GM23338 (cell line): ENCODE measurements at regions not wholly inside any gene's neighbourhood (a gene's known extent, or its start where the extent isn't known, plus 50 kb on each side); places are given as distances from the start of the nearest gene placed in this dataset.

ENCODE experiments used
- ATAC-seq: fragments of 200-7000 bp; cut with Tn5 transposase; 3 replicates; pipeline ENCODE4 v1.9.1; 2020
- DNase-seq: peaks from one replicate; pipeline ENCODE4 v3.0.0-alpha.2; 2015; ENCODE audit warnings: low spot score
- H2AFZ ChIP-seq: fragments of 200-600 bp; sonication (generic); 2 replicates; pipeline ENCODE4 v1.8.0; 2016; ENCODE audit warnings: antibody characterized with exemption, mild to moderate bottlenecking, moderate library complexity
- H3F3A ChIP-seq: fragments of 200-600 bp; sonication (generic); replicated peaks from 2 replicates; pipeline ENCODE4 v1.8.0; 2017; ENCODE audit warnings: antibody characterized with exemption, mixed run types, low read depth
- H3K27ac ChIP-seq: fragments of 200-600 bp; sonication (generic); 2 replicates; pipeline ENCODE4 v1.6.1; 2016; ENCODE audit warnings: low read depth
- H3K27me3 ChIP-seq: fragments of 200-600 bp; sonication (generic); 2 replicates; pipeline ENCODE4 v1.8.0; 2016; ENCODE audit warnings: mild to moderate bottlenecking, mixed run types, moderate library complexity; ENCODE audit not compliant: insufficient read depth
- H3K36me3 ChIP-seq: fragments of 200-600 bp; sonication (generic); 2 replicates; pipeline ENCODE4 v1.8.0; 2016; ENCODE audit warnings: mild to moderate bottlenecking; ENCODE audit not compliant: insufficient read depth
- H3K4me1 ChIP-seq: fragments of 200-600 bp; sonication (generic); 2 replicates; pipeline ENCODE4 v1.8.0; 2016; ENCODE audit warnings: mild to moderate bottlenecking, moderate library complexity; ENCODE audit not compliant: insufficient read depth
- H3K4me2 ChIP-seq: fragments of 200-600 bp; sonication (generic); 2 replicates; pipeline ENCODE4 v1.7.1; 2017; ENCODE audit warnings: mixed run types
- H3K4me3 ChIP-seq: fragments of 200-600 bp; sonication (generic); 2 replicates; pipeline ENCODE4 v1.6.1; 2016; ENCODE audit warnings: mixed run types
- H3K79me2 ChIP-seq: fragments of 200-600 bp; sonication (generic); replicated peaks from 2 replicates; pipeline ENCODE4 v1.8.0; 2017; ENCODE audit warnings: mild to moderate bottlenecking; ENCODE audit not compliant: insufficient read depth
- H3K9me2 ChIP-seq: fragments of 200-600 bp; sonication (generic); 2 replicates; pipeline ENCODE4 v1.8.0; 2017; ENCODE audit not compliant: insufficient read depth
- H4K20me1 ChIP-seq: fragments of 200-600 bp; sonication (generic); replicated peaks from 2 replicates; pipeline ENCODE4 v1.8.0; 2017; ENCODE audit warnings: mild to moderate bottlenecking; ENCODE audit not compliant: insufficient read depth
- H3K27ac Mint-ChIP-seq: 2 replicates; pipeline ENCODE4 v1.8.0; 2020; ENCODE audit warnings: inconsistent platforms, mild to moderate bottlenecking, moderate library complexity, mixed read lengths
- H3K27me3 Mint-ChIP-seq: 3 replicates; pipeline ENCODE4 v1.8.0; 2022; ENCODE audit warnings: low read depth, mild to moderate bottlenecking, moderate library complexity, mixed read lengths, inconsistent platforms; ENCODE audit not compliant: insufficient read depth, poor library complexity
- H3K36me3 Mint-ChIP-seq: 3 replicates; pipeline ENCODE4 v1.8.0; 2021; ENCODE audit warnings: low read depth, mild to moderate bottlenecking, inconsistent platforms, moderate library complexity, mixed read lengths
- H3K4me1 Mint-ChIP-seq: 3 replicates; pipeline ENCODE4 v1.8.0; 2020; ENCODE audit warnings: mild to moderate bottlenecking, inconsistent platforms, mixed read lengths
- H3K4me3 Mint-ChIP-seq: 3 replicates; pipeline ENCODE4 v1.8.0; 2021; ENCODE audit warnings: moderate library complexity, mild to moderate bottlenecking, inconsistent platforms, mixed read lengths
- H3K9me3 Mint-ChIP-seq: 3 replicates; pipeline ENCODE4 v1.8.0; 2020; ENCODE audit warnings: moderate library complexity, mild to moderate bottlenecking, inconsistent platforms, mixed read lengths
- CREB1 ChIP-seq: fragments of 250-450 bp; sonication (Bioruptor Pico); IDR thresholded peaks from 2 replicates; pipeline ENCODE4 v1.5.0; 2020; ENCODE audit warnings: low read depth, mild to moderate bottlenecking, moderate library complexity
- EZH2phosphoT487 ChIP-seq: fragments of 200-600 bp; sonication (generic); IDR thresholded peaks from one replicate; pipeline ENCODE4 v1.8.1; 2018; ENCODE audit warnings: antibody characterized with exemption; ENCODE audit not compliant: unreplicated experiment
- JUNB ChIP-seq: IDR thresholded peaks from one replicate; pipeline ENCODE4 v1.6.1; 2016; ENCODE audit warnings: antibody characterized with exemption; ENCODE audit not compliant: unreplicated experiment
- POLR2AphosphoS5 ChIP-seq: IDR thresholded peaks from 2 replicates; pipeline ENCODE4 v1.6.1; 2016; ENCODE audit warnings: antibody characterized with exemption, low read depth
- STAT1 ChIP-seq: IDR thresholded peaks from one replicate; pipeline ENCODE4 v1.6.1; 2016; ENCODE audit warnings: antibody characterized with exemption; ENCODE audit not compliant: unreplicated experiment
- ZNF114 ChIP-seq: fragments of 250-450 bp; sonication (Bioruptor Pico); IDR thresholded peaks from 2 replicates; pipeline ENCODE4 v1.5.0; 2020; ENCODE audit warnings: mild to moderate bottlenecking, moderate library complexity
- TF ChIP-seq, protein P1 (sequence below): fragments of 250-450 bp; sonication (Bioruptor Pico); IDR thresholded peaks from 2 replicates; pipeline ENCODE4 v1.5.0; 2020; ENCODE audit warnings: mild to moderate bottlenecking, moderate library complexity
- TF ChIP-seq, protein P2 (sequence below): IDR thresholded peaks from 2 replicates; pipeline ENCODE4 v1.6.1; 2016; ENCODE audit warnings: antibody characterized with exemption
- TF ChIP-seq, protein P3 (sequence below): IDR thresholded peaks from one replicate; pipeline ENCODE4 v1.6.1; 2018; ENCODE audit warnings: antibody characterized with exemption; ENCODE audit not compliant: unreplicated experiment

DNA sequence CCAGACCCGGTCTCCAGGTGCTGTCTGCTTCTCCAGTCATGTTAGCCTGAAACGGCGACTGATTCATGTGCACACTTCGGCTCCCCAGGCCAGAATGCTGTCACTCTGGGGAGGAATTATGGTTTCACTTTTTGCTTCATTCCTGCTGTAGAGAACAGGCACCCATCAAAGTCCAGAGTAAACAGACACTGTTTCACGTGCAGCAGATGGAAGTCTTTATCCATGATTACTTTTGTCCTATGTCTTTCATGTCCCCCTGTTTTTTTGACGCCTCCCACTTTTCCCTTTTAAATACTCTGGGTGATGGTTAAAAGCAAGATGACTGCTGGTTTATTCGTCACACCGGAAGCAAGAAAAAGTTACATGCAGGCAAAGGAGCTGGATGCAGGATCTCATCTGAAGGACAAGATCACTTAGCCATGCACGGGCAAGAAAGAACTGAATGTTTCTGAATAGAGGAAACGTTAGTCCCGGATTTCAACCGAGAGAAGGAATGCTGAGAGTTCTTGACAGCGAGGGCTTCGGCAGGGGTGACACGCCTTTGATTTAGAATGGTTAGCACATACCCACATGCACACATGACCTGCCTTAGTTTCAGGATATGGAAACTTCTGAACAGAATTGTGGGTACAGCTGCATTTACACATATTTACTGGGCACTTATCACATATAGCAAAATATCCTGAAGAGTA, 250.0 kb upstream of the KLF6 start:
- no peak for TF ChIP-seq STAT1
- no peak for TF ChIP-seq JUNB
- TF ChIP-seq, protein P1, sequence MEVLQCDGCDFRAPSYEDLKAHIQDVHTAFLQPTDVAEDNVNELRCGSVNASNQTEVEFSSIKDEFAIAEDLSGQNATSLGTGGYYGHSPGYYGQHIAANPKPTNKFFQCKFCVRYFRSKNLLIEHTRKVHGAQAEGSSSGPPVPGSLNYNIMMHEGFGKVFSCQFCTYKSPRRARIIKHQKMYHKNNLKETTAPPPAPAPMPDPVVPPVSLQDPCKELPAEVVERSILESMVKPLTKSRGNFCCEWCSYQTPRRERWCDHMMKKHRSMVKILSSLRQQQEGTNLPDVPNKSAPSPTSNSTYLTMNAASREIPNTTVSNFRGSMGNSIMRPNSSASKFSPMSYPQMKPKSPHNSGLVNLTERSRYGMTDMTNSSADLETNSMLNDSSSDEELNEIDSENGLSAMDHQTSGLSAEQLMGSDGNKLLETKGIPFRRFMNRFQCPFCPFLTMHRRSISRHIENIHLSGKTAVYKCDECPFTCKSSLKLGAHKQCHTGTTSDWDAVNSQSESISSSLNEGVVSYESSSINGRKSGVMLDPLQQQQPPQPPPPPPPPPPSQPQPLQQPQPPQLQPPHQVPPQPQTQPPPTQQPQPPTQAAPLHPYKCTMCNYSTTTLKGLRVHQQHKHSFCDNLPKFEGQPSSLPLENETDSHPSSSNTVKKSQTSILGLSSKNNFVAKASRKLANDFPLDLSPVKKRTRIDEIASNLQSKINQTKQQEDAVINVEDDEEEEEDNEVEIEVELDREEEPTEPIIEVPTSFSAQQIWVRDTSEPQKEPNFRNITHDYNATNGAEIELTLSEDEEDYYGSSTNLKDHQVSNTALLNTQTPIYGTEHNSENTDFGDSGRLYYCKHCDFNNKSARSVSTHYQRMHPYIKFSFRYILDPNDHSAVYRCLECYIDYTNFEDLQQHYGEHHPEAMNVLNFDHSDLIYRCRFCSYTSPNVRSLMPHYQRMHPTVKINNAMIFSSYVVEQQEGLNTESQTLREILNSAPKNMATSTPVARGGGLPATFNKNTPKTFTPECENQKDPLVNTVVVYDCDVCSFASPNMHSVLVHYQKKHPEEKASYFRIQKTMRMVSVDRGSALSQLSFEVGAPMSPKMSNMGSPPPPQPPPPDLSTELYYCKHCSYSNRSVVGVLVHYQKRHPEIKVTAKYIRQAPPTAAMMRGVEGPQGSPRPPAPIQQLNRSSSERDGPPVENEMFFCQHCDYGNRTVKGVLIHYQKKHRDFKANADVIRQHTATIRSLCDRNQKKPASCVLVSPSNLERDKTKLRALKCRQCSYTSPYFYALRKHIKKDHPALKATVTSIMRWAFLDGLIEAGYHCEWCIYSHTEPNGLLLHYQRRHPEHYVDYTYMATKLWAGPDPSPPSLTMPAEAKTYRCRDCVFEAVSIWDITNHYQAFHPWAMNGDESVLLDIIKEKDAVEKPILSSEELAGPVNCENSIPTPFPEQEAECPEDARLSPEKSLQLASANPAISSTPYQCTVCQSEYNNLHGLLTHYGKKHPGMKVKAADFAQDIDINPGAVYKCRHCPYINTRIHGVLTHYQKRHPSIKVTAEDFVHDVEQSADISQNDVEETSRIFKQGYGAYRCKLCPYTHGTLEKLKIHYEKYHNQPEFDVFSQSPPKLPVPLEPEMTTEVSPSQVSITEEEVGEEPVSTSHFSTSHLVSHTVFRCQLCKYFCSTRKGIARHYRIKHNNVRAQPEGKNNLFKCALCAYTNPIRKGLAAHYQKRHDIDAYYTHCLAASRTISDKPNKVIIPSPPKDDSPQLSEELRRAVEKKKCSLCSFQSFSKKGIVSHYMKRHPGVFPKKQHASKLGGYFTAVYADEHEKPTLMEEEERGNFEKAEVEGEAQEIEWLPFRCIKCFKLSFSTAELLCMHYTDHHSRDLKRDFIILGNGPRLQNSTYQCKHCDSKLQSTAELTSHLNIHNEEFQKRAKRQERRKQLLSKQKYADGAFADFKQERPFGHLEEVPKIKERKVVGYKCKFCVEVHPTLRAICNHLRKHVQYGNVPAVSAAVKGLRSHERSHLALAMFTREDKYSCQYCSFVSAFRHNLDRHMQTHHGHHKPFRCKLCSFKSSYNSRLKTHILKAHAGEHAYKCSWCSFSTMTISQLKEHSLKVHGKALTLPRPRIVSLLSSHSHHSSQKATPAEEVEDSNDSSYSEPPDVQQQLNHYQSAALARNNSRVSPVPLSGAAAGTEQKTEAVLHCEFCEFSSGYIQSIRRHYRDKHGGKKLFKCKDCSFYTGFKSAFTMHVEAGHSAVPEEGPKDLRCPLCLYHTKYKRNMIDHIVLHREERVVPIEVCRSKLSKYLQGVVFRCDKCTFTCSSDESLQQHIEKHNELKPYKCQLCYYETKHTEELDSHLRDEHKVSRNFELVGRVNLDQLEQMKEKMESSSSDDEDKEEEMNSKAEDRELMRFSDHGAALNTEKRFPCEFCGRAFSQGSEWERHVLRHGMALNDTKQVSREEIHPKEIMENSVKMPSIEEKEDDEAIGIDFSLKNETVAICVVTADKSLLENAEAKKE (CRISPR knock-in tag), result no peak
- no peak for TF ChIP-seq POLR2AphosphoS5
- no peak for TF ChIP-seq CREB1 (CRISPR knock-in tag)
- TF ChIP-seq EZH2phosphoT487, result no peak
- TF ChIP-seq, protein P2, sequence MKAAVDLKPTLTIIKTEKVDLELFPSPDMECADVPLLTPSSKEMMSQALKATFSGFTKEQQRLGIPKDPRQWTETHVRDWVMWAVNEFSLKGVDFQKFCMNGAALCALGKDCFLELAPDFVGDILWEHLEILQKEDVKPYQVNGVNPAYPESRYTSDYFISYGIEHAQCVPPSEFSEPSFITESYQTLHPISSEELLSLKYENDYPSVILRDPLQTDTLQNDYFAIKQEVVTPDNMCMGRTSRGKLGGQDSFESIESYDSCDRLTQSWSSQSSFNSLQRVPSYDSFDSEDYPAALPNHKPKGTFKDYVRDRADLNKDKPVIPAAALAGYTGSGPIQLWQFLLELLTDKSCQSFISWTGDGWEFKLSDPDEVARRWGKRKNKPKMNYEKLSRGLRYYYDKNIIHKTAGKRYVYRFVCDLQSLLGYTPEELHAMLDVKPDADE, result no peak
- TF ChIP-seq, protein P3, sequence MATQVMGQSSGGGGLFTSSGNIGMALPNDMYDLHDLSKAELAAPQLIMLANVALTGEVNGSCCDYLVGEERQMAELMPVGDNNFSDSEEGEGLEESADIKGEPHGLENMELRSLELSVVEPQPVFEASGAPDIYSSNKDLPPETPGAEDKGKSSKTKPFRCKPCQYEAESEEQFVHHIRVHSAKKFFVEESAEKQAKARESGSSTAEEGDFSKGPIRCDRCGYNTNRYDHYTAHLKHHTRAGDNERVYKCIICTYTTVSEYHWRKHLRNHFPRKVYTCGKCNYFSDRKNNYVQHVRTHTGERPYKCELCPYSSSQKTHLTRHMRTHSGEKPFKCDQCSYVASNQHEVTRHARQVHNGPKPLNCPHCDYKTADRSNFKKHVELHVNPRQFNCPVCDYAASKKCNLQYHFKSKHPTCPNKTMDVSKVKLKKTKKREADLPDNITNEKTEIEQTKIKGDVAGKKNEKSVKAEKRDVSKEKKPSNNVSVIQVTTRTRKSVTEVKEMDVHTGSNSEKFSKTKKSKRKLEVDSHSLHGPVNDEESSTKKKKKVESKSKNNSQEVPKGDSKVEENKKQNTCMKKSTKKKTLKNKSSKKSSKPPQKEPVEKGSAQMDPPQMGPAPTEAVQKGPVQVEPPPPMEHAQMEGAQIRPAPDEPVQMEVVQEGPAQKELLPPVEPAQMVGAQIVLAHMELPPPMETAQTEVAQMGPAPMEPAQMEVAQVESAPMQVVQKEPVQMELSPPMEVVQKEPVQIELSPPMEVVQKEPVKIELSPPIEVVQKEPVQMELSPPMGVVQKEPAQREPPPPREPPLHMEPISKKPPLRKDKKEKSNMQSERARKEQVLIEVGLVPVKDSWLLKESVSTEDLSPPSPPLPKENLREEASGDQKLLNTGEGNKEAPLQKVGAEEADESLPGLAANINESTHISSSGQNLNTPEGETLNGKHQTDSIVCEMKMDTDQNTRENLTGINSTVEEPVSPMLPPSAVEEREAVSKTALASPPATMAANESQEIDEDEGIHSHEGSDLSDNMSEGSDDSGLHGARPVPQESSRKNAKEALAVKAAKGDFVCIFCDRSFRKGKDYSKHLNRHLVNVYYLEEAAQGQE, result no peak
- TF ChIP-seq ZNF114 (CRISPR knock-in tag), result no peak
- Histone ChIP-seq H3K79me2 (no peaks in the 10 kb centered on the region), H3K27me3 (no peaks in the 10 kb centered on the region), H3K4me1 (no peaks in the 10 kb centered on the region), H3K27ac (no peak overlapping the region), H3K9me2 (no peaks in the 10 kb centered on the region), H3K4me2 (no peak overlapping the region), H4K20me1 (no peaks in the 10 kb centered on the region), H3F3A (no peaks in the 10 kb centered on the region), H3K4me3 (no peak overlapping the region), H2AFZ (no peak overlapping the region), H3K36me3 (no peaks in the 10 kb centered on the region)
- H3K4me3 Mint-ChIP-seq, result no peak overlapping the region
- H3K27ac Mint-ChIP-seq, result no peak overlapping the region
- no peaks in the 10 kb centered on the region for H3K9me3 Mint-ChIP-seq
- ATAC-seq (no peak), DNase-seq (no peak)
- H3K27me3 Mint-ChIP-seq, result peaks cover 2% of the 10 kb centered on the region
- H3K36me3 Mint-ChIP-seq, result no peaks in the 10 kb centered on the region
- H3K4me1 Mint-ChIP-seq, result no peaks in the 10 kb centered on the region
